AG08396 (cell line): ENCODE measurements at regions not wholly inside any gene's neighbourhood (a gene's known extent, or its start where the extent isn't known, plus 50 kb on each side); places are given as distances from the start of the nearest gene placed in this dataset.

Source experiments
- DNase-seq: peaks from one replicate; pipeline ENCODE4 v3.0.0; 2012; ENCODE audit warnings: low spot score, mixed read lengths

GRCh38 chr1:18535391-18536210, 54.9 kb downstream of the KLHDC7A start:
- no peak for DNase-seq

GRCh38 chr1:18536356-18536755, 55.6 kb downstream of the KLHDC7A start:
- no peak for DNase-seq

DNA sequence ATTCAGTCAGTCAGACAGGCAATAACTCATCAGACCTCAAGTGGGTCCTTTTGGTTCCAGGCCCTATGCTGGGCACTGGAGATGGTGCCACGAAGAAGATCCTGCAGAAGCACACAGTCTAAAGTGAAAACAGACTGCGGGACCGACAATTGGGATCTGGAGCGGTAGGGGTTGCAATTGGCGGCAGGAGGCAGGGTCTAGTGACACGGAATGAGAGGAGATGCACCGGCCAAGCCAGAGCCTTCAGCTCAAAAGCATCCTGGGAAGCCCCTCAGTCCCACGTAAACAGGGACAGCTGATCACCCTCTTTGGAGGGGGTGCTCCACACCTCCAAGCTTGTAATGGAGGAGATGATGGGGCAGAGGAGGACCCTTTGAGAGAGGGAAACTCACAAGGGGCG, 56.2 kb downstream of the KLHDC7A start:
- DNase-seq: no peak

DNA sequence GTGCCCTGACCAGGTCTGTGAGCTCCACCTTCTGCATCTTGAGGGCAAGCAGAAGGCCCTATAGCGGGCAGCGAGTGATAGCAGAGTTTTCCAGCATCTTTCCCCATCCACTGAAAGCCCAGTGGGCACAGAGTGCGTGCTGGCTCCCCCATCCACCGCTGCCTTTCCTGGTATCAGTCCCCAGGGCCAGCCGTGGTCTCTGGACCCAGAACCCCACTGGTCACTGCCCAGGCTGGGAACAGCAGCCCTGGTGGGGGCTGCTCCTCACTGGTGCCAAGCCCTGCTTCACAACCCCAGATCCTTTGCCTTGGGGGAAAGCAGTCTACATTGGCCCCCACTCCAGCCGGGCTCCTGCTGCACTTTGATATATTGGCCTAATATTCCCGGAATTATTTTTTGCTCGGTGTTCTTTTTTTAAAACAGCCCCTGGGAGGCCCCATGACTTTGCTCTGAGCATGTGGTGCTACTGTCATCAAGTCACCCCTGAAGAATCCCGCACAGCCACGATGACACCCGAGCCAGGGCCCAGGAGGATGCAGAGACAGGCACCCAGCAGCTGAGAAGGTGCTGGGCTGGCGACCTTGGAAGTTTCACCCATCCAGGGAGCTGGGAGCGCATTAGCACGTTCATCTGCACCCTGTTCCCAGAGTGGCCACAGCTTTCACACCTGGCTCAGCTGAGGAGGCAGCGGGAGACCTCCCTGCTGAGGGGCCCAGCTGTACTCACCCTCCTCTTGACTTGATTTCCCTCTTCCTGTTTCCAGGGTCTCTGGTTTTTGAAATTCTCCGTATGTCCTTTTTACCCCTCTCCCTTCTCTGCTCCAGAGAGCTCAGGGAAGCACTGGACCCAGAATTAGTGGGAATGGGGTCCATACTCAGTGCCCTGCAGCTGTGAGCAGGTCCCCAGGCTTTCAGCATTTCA, 56.9 kb downstream of the KLHDC7A start:
- DNase-seq: no peak

DNA sequence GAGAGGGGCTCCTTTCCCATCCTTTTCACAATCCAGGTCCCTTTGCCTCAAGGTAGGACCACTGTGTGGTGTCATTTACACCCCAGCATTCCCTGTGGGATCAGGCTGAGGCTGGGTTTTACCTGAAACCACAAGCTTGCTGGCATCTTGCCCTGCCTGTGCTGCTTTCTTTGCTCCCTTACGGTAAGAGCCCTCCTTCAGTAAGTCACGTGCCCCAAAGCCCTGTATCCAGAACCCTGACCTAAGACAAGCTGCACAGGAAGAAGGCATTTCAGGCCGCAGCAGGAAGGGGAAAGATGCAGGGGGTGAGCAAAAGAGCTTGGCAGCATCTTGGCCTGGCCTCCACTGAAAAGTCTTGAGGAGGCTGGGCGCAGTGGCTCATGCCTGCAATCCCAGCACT, 58.4 kb downstream of the KLHDC7A start:
- DNase-seq: no peak

GRCh38 chr1:18540136-18540765, 59.5 kb downstream of the KLHDC7A start:
- no peak for DNase-seq

DNA sequence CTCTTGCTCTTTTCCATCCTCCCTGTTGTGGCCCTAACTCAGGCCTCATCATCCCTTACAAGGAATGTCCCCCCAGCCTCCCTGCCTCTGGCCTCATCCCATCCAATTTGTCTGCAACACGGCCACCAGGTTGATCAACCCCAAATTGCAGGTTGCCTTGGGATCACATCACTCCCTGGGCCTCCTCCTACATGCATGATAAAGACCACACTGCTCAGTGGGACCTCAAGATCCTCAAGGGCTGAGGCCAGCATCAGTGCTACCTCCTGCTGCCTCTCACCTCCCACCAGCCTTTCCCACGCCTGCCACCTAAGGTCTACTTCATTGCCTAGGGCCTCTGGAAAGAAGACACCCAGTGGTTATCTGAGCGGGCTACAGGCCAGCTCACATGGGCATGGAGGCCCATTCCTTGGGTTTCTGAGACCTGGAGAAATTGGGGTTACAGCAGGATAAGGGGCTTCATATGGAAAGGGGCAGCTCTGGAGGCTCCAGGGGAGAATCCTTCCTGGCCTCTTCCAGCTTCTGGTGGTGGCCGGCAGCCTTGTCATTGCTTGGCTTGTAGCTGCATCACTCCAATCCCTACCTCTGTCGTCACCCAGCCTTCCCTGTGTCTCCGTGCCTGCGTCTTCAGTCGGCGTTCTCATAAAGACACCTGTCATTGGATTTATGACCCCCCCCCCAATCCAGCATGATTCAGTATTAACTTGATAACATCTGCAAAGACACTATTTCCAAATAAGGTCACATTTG, 60.5 kb downstream of the KLHDC7A start:
- DNase-seq: no peak

DNA sequence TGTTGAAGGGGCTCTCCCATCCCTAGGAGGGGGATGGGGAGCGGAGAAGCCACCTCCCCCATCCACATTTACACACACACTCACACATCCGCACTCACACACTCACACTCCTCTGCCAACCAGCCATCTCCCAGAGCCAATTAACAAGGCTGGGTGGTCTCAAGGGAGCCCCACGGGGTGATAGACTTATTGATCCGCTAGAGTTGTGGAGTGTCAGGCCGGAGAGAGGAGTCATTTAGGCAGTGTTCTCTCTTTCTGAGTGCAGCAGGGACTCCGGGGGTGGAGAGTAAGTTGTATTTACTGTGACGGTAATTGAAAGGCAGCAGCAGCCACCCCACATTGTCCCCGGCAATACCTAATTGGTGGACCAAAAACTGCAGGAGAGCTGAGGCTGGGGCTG, 61.6 kb downstream of the KLHDC7A start:
- no peak for DNase-seq

DNA sequence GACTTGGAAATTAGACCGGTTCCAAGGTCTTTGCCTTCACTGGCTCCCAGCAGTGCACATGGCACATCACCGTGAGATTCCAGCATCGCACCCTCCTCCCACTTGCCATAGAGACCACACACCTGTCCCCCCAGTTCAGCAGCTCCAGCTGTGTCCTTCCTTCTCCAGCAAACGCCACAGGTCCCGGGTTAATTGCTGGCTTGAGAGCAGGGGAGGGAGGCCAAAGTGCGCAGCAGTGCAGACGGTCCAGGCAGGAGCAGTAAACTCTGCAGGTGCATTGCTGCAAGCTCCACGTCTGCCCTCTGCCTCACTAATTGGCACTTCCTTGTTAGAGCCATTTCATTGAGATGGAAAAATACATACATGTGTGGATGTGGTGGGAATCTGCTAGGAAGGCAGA, 65.3 kb downstream of the KLHDC7A start:
- no peak for DNase-seq

GRCh38 chr1:18547460-18547859, 66.7 kb downstream of the KLHDC7A start:
- DNase-seq: no peak

DNA sequence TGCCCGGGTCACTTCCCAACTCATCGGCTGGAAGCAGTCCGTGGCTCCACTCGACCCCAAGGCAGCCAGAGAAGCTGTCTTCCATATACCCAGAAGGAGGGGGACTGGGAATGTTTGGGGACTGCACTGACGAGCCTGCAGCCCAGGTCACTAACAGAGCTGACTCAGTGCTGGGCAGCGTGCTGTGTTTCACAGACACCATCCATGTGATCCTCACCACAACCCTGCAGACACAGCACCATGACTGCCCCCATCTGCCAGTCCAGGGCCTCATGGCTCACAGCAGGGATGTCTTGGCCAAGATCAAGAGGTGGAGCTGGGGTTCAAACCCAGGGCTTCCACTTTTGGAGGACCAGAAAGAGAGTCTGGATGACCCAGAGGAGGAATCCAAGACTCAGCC, 67.9 kb downstream of the KLHDC7A start:
- no peak for DNase-seq

DNA sequence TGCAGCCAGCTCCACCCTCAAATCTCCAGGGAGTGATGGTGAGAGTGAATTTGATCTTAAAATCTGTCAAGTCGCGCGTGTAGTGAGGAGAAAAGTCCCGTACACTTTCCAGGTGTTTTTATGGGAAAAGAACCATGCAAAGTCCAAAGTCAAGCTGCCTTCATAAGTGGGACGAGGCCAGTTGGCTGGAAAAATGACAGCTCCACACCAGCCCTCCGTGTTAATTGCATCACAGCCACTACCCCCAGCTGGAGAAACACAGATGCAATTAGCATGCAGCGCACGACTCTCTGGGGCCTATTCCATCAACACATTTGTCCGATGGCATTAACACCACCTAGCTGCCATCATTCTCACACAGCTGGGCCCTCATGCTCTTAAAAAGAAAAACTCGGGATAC, 68.4 kb downstream of the KLHDC7A start:
- DNase-seq: no peak

GRCh38 chr1:18549906-18550305, 69.2 kb downstream of the KLHDC7A start:
- DNase-seq: no peak

GRCh38 chr1:18552631-18553030, 71.9 kb downstream of the KLHDC7A start:
- no peak for DNase-seq

- DNase-seq: no peak
These were observed 72.7 kb downstream of the KLHDC7A start for GRCh38 chr1:18553388-18553787.

GRCh38 chr1:18554099-18554498, 73.4 kb downstream of the KLHDC7A start:
- DNase-seq: no peak

DNA sequence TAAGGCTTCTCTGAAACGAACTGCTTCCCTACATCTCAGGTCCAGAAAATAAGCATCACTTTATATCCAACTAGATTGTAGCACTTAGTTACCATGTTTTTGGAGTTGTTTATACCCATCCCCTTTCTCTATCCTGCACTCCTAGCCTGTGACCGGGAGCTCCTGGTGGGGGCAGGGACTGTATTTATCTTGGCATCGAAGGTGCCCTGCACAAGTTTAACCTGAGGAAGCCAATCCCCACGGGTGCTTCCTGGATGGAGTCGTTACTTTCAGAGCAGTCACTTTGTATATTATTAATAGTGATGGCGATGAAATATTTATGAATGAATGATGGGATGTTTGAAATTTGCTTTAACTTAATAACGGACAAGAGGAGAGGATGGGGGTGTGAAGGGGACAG, 73.9 kb downstream of the KLHDC7A start:
- DNase-seq: no peak

GRCh38 chr1:18555036-18555435, 74.3 kb downstream of the KLHDC7A start:
- DNase-seq: no peak

GRCh38 chr1:18556364-18556763, 74.3 kb upstream of the PAX7 start:
- no peak for DNase-seq

DNA sequence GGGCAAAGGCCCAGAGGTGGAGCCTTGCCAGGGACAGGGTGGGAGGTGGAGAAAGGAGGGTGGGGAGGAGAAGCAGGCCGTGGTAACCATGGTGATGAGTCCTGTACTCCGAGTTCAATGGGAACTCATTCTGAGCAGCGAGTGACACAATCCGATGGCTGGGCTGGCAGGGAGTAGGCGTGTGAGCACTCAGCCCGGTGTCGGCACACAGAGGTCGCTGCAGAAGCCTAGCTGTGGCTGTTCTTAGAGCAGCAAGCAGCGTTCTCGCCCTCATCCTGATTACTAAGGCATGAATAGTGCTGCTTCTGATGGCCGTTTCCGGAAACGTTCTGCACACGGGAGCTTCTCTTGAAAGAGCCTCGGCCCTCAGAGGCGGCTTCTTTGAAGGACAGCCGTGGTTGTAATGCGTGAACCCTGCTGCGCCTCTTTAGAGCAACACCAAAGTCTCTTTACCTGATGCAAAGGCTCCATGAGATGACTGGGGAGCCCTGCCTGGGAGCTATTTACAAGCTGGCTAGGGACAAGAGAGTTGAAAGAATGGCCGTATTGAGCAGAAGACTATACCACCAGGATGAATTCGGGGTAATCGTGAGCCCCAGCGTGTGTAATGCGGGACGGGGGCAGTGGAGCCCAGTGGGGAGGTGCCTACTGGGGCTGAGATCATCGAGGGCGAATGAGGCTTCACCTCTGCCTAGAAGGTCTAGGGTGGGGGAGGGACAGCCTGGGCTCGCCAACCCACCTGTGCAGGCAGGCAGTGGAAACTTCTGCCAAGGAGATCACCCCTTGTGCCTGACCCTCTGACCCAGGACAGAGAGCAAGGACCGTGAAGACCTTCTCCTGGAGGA, 72.8 kb upstream of the PAX7 start:
- peak; percentile 18 for DNase-seq

- no peak for DNase-seq
These were observed 70.0 kb upstream of the PAX7 start for GRCh38 chr1:18560692-18561091.
